ENCODE measurements at regions not wholly inside any gene's neighbourhood (a gene's known extent, or its start where the extent isn't known, plus 50 kb on each side); places are given as distances from the start of the nearest gene placed in this dataset.

DNA sequence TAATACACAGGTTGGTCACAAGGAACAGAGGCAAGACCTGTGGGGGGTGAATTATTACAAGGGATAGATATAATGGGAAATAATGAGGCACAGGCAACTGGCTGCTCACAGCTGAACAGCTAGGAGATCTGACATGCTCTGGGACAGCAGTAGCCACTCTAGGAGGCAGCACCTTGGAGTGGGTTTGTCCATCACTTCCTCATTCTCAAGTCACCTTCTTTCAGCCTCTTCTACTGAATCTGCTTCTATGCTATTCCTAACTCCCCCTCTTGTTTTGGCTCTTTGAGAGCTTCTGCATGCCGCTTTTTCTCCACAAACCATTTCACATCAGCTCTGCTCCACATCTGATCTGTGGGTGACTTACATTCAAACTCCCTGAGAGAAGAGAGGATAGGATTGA, 345.5 kb upstream of the MAP3K7 start:
- no peak overlapping the region for H3K27ac ChIP-seq (ENCODE audit: low read depth, low read length)
- H3K9me3 ChIP-seq (ENCODE audit: control insufficient read depth in 5 of 5, low read length in 5 of 5): no peaks in the 10 kb centered on the region
- H3K4me3 ChIP-seq (ENCODE audit: low read depth in 1 of 5, low read length in 5 of 5): no peak overlapping the region
- H3K4me1 ChIP-seq (ENCODE audit: control insufficient read depth in 5 of 5, insufficient read depth in 5 of 5, low read length in 5 of 5): peaks cover 0 to 27% (median 0%) of the 10 kb centered on the region in 5 donors
- H3K27me3 ChIP-seq (ENCODE audit: control insufficient read depth in 5 of 5, insufficient read depth in 4 of 5, low read length in 5 of 5): no peaks in the 10 kb centered on the region
- H3K9ac ChIP-seq (ENCODE audit: low read length in 5 of 5): no peak overlapping the region
- H3K36me3 ChIP-seq (ENCODE audit: control insufficient read depth in 5 of 5, insufficient read depth in 5 of 5, low read length in 5 of 5): no peaks in the 10 kb centered on the region

DNA sequence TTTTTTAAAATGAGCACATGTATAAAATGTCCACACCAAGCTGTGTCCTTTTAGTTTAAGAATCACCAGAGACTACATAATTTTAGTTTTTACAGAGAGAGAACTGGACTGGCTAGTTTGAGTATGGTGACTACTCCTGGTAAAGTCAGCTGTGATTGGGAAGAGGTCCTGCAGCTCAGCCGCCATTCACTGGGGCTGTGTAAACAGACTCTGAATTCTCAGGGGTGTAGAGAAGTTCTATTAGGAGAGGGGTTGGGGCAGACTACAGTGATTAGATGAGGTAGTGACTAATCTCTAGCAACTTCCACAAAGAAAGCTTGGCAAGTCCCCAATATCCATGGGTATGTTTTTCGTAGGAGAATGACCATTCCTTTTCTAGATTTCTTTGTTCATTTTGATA, 341.2 kb upstream of the MAP3K7 start:
- no peak overlapping the region for H3K4me3 ChIP-seq (ENCODE audit: low read depth in 1 of 5, low read length in 5 of 5)
- H3K27me3 ChIP-seq (ENCODE audit: control insufficient read depth in 5 of 5, insufficient read depth in 4 of 5, low read length in 5 of 5): no peaks in the 10 kb centered on the region
- no peaks in the 10 kb centered on the region for H3K9me3 ChIP-seq (ENCODE audit: control insufficient read depth in 5 of 5, low read length in 5 of 5)
- no peak overlapping the region for H3K27ac ChIP-seq (ENCODE audit: low read depth, low read length)
- H3K4me1 ChIP-seq (ENCODE audit: control insufficient read depth in 5 of 5, insufficient read depth in 5 of 5, low read length in 5 of 5): no peaks in the 10 kb centered on the region
- no peak overlapping the region for H3K9ac ChIP-seq (ENCODE audit: low read length in 5 of 5)
- no peaks in the 10 kb centered on the region for H3K36me3 ChIP-seq (ENCODE audit: control insufficient read depth in 5 of 5, insufficient read depth in 5 of 5, low read length in 5 of 5)

DNA sequence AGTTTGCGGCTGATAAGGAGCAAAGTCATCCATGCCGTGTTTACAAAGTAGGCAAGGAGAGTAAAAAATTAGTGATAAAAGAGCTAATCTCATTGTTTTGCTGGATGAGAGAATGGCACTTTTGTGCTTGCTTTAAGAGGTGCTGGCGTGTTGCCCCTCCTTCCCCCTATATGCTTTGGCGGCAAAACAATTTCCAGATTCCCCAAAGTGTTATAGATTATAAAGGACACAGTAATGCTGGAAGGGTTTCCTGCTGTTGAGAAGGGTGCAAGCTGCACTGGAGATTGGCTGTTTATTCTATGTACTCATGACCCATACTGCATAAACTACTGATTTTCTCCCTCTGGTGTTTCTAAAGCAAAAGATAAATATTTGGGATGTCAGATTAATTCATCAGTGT, 338.9 kb upstream of the MAP3K7 start:
- Histone ChIP-seq H3K27me3 (ENCODE audit: control insufficient read depth in 5 of 5, insufficient read depth in 4 of 5, low read length in 5 of 5) (no peaks in the 10 kb centered on the region), H3K4me1 (ENCODE audit: control insufficient read depth in 5 of 5, insufficient read depth in 5 of 5, low read length in 5 of 5) (no peaks in the 10 kb centered on the region), H3K9me3 (ENCODE audit: control insufficient read depth in 5 of 5, low read length in 5 of 5) (no peaks in the 10 kb centered on the region), H3K36me3 (ENCODE audit: control insufficient read depth in 5 of 5, insufficient read depth in 5 of 5, low read length in 5 of 5) (no peaks in the 10 kb centered on the region), H3K27ac (ENCODE audit: low read depth, low read length) (no peak overlapping the region), H3K9ac (ENCODE audit: low read length in 5 of 5) (no peak overlapping the region), H3K4me3 (ENCODE audit: low read depth in 1 of 5, low read length in 5 of 5) (no peak overlapping the region)

DNA sequence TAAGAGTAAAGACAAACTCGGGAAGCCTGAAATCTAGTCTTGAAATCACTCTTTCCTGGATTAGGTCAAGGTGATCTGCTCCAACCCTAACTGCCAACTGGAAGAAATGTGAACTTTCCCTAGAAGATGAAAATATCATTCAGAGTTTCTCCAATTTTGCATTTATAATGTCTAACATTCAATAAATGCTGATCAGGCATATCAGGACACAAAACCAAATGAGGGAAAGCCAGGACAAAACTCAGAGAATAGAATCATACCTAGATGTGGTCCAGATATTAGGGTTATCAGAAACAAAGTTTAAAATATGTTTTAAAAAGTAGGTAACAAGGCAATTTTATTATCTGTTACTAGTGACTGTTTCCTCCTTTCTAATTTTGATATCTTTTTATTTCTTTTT, 335.5 kb upstream of the MAP3K7 start:
- Histone ChIP-seq H3K9ac (ENCODE audit: low read length in 5 of 5) (no peak overlapping the region), H3K27me3 (ENCODE audit: control insufficient read depth in 5 of 5, insufficient read depth in 4 of 5, low read length in 5 of 5) (no peaks in the 10 kb centered on the region), H3K9me3 (ENCODE audit: control insufficient read depth in 5 of 5, low read length in 5 of 5) (no peaks in the 10 kb centered on the region), H3K36me3 (ENCODE audit: control insufficient read depth in 5 of 5, insufficient read depth in 5 of 5, low read length in 5 of 5) (no peaks in the 10 kb centered on the region), H3K4me1 (ENCODE audit: control insufficient read depth in 5 of 5, insufficient read depth in 5 of 5, low read length in 5 of 5) (no peaks in the 10 kb centered on the region), H3K4me3 (ENCODE audit: low read depth in 1 of 5, low read length in 5 of 5) (no peak overlapping the region), H3K27ac (ENCODE audit: low read depth, low read length) (no peak overlapping the region)

DNA sequence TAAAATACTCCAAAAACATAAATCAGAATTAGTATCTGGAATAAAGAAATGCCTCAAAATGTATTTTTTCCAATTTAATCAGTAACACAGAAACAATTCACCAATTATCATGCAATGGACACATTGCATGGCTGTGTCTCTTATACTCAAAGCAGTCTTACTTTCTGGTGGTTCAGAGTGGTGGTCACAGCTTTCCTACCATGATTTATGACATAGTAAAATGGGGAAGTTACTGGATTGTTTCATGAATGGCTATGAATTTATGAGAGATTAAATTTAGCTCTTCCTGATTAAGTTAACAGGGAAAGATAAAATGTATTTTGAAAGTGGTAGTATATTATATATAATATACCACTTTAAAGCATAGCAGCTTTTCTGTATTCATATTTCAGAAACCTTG, 331.5 kb upstream of the MAP3K7 start:
- no peak overlapping the region for H3K4me3 ChIP-seq (ENCODE audit: low read depth in 1 of 5, low read length in 5 of 5)
- H3K4me1 ChIP-seq (ENCODE audit: control insufficient read depth in 5 of 5, insufficient read depth in 5 of 5, low read length in 5 of 5): no peaks in the 10 kb centered on the region
- no peak overlapping the region for H3K27ac ChIP-seq (ENCODE audit: low read depth, low read length)
- H3K36me3 ChIP-seq (ENCODE audit: control insufficient read depth in 5 of 5, insufficient read depth in 5 of 5, low read length in 5 of 5): no peaks in the 10 kb centered on the region
- H3K9me3 ChIP-seq (ENCODE audit: control insufficient read depth in 5 of 5, low read length in 5 of 5): peaks cover 0 to 3% (median 0%) of the 10 kb centered on the region in 5 donors
- H3K27me3 ChIP-seq (ENCODE audit: control insufficient read depth in 5 of 5, insufficient read depth in 4 of 5, low read length in 5 of 5): no peaks in the 10 kb centered on the region
- H3K9ac ChIP-seq (ENCODE audit: low read length in 5 of 5): no peak overlapping the region

DNA sequence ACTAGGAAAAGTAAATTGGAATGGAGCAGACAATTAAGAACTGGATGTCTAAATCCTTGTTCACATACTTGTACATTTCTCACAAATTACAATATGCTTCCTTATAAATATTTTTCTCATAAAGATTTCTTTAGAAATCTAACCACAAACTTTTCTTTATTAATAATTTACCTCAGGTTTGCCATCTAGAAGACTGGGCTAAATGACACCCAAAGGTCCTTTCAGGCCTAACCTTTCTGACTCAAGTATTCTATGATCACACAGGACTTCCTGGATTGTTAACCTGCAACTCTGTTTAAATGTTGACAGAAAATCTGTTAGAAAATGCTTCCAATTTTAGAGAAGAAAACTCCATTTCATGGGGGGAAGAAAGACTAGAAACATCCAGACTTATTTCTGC, 330.5 kb upstream of the MAP3K7 start:
- no peaks in the 10 kb centered on the region for H3K27me3 ChIP-seq (ENCODE audit: control insufficient read depth in 5 of 5, insufficient read depth in 4 of 5, low read length in 5 of 5)
- no peak overlapping the region for H3K27ac ChIP-seq (ENCODE audit: low read depth, low read length)
- no peaks in the 10 kb centered on the region for H3K36me3 ChIP-seq (ENCODE audit: control insufficient read depth in 5 of 5, insufficient read depth in 5 of 5, low read length in 5 of 5)
- H3K9ac ChIP-seq (ENCODE audit: low read length in 5 of 5): no peak overlapping the region
- peaks cover 0 to 3% (median 0%) of the 10 kb centered on the region in 5 donors for H3K9me3 ChIP-seq (ENCODE audit: control insufficient read depth in 5 of 5, low read length in 5 of 5)
- H3K4me3 ChIP-seq (ENCODE audit: low read depth in 1 of 5, low read length in 5 of 5): no peak overlapping the region
- no peaks in the 10 kb centered on the region for H3K4me1 ChIP-seq (ENCODE audit: control insufficient read depth in 5 of 5, insufficient read depth in 5 of 5, low read length in 5 of 5)

DNA sequence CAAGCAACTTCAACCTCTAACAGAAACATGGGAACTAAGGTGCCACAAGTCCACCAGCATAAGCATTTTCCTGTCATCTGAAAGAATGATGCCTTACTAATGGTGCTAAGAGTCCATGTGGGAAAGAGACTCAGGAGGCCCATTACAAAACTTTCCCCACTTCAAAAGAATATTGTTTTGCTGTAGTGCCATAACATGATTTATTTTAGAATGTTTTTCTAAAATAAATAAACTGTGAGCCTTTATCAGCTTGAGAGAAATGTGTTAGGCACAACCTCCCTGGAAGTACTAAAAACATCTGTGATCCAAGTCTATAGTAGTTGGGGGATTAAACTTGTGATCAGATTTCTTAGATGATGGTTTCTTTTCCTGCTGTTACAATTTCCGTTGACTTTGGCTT, 330.1 kb upstream of the MAP3K7 start:
- H3K27ac ChIP-seq (ENCODE audit: low read depth, low read length): no peak overlapping the region
- H3K9me3 ChIP-seq (ENCODE audit: control insufficient read depth in 5 of 5, low read length in 5 of 5): peaks cover 0 to 3% (median 0%) of the 10 kb centered on the region in 5 donors
- H3K4me1 ChIP-seq (ENCODE audit: control insufficient read depth in 5 of 5, insufficient read depth in 5 of 5, low read length in 5 of 5): no peaks in the 10 kb centered on the region
- no peaks in the 10 kb centered on the region for H3K27me3 ChIP-seq (ENCODE audit: control insufficient read depth in 5 of 5, insufficient read depth in 4 of 5, low read length in 5 of 5)
- H3K4me3 ChIP-seq (ENCODE audit: low read depth in 1 of 5, low read length in 5 of 5): no peak overlapping the region
- no peak overlapping the region for H3K9ac ChIP-seq (ENCODE audit: low read length in 5 of 5)
- H3K36me3 ChIP-seq (ENCODE audit: control insufficient read depth in 5 of 5, insufficient read depth in 5 of 5, low read length in 5 of 5): no peaks in the 10 kb centered on the region

DNA sequence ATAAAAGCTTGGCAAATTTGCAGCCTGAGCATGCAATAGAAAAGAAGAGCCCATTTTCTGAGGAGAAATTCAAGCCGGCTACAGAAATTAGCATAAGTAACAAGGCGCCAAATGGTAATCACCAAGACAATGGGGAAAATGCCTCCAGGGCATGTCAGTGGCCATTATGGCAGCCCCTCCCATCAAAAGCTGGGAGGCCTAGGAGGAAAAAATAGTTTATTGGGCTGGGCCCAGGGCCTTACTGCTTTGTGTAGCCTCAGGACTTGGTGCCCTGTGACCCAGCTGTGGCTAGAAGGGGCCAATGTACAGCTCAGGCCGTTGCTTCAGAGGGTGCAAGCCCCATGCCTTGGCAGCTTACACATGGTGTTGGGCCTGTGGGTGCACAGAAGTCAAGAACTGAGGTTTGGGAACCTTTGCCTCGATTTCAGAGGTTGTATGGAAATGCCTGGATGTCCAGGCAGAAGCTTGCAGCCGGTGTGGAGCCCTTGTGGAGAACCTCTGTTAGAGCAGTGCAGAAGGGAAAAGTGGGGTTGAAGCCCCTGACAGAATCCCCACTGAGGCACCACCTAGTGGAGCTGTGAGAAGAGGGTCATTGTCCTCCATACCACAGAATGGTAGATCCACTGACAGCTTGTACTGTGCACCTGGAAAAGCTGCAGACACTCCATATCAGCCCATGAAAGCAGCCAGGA, 328.5 kb upstream of the MAP3K7 start:
- Histone ChIP-seq H3K4me1 (ENCODE audit: control insufficient read depth in 5 of 5, insufficient read depth in 5 of 5, low read length in 5 of 5) (no peaks in the 10 kb centered on the region), H3K36me3 (ENCODE audit: control insufficient read depth in 5 of 5, insufficient read depth in 5 of 5, low read length in 5 of 5) (no peaks in the 10 kb centered on the region), H3K27me3 (ENCODE audit: control insufficient read depth in 5 of 5, insufficient read depth in 4 of 5, low read length in 5 of 5) (no peaks in the 10 kb centered on the region), H3K9ac (ENCODE audit: low read length in 5 of 5) (no peak overlapping the region), H3K27ac (ENCODE audit: low read depth, low read length) (no peak overlapping the region), H3K9me3 (ENCODE audit: control insufficient read depth in 5 of 5, low read length in 5 of 5) (peaks cover 0 to 3% (median 0%) of the 10 kb centered on the region in 5 donors), H3K4me3 (ENCODE audit: low read depth in 1 of 5, low read length in 5 of 5) (no peak overlapping the region)

DNA sequence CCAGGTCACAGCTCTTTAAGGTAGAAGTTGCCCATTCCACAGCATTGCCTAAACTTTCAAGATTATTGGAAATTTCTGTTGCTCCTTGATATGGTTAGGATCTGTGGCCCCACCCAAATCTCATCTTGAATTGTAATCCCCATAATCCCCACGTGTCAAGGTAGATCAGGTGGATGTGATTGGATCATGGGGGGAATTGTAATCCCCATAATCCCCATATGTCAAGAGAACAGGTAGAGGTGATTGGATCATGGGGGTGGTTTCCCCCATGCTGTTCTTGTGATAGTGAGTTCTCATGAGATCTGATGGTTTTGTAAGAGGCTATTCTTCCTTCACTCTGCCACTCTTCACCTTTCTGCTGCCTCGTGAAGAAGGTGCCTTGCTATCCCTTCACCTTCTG, 327.4 kb upstream of the MAP3K7 start:
- no peaks in the 10 kb centered on the region for H3K27me3 ChIP-seq (ENCODE audit: control insufficient read depth in 5 of 5, insufficient read depth in 4 of 5, low read length in 5 of 5)
- no peak overlapping the region for H3K9ac ChIP-seq (ENCODE audit: low read length in 5 of 5)
- H3K9me3 ChIP-seq (ENCODE audit: control insufficient read depth in 5 of 5, low read length in 5 of 5): peaks cover 0 to 3% (median 0%) of the 10 kb centered on the region in 5 donors
- H3K36me3 ChIP-seq (ENCODE audit: control insufficient read depth in 5 of 5, insufficient read depth in 5 of 5, low read length in 5 of 5): no peaks in the 10 kb centered on the region
- no peak overlapping the region for H3K4me3 ChIP-seq (ENCODE audit: low read depth in 1 of 5, low read length in 5 of 5)
- no peak overlapping the region for H3K27ac ChIP-seq (ENCODE audit: low read depth, low read length)
- H3K4me1 ChIP-seq (ENCODE audit: control insufficient read depth in 5 of 5, insufficient read depth in 5 of 5, low read length in 5 of 5): no peaks in the 10 kb centered on the region

DNA sequence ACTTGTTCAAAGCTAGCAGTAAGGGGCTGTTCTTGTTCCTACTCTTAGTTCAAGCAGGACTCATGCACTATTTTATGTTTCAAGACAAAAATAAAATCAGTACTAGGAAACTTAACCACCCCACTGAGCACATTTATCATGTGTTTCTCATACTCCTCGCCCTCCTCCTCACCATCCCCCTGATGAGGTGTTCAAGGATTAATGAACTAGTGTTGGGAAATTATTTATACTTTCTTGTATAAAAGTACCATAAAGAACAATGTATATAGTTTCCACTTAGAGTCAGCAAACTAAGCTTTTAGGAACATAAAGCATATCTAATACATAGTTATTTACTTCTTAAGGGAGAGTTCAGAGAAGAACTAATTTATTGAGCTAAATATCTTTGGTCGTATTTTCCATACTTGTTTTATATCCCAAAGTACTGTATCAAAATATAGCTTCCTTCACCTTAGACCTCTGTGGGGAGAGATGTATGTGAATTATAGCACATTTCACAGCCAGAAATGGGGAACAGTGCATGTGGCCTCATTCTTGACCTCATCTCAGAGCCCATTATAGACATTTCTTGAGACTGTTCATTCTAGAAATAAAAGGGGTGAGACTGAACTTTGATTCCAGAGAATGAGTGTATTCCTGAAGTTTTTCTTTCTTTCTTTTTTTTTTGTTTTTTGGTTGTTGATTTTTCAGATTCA, 326.5 kb upstream of the MAP3K7 start:
- H3K9ac ChIP-seq (ENCODE audit: low read length in 5 of 5): no peak overlapping the region
- no peaks in the 10 kb centered on the region for H3K36me3 ChIP-seq (ENCODE audit: control insufficient read depth in 5 of 5, insufficient read depth in 5 of 5, low read length in 5 of 5)
- H3K27ac ChIP-seq (ENCODE audit: low read depth, low read length): no peak overlapping the region
- no peak overlapping the region for H3K4me3 ChIP-seq (ENCODE audit: low read depth in 1 of 5, low read length in 5 of 5)
- H3K9me3 ChIP-seq (ENCODE audit: control insufficient read depth in 5 of 5, low read length in 5 of 5): peaks cover 0 to 3% (median 0%) of the 10 kb centered on the region in 5 donors
- no peaks in the 10 kb centered on the region for H3K27me3 ChIP-seq (ENCODE audit: control insufficient read depth in 5 of 5, insufficient read depth in 4 of 5, low read length in 5 of 5)
- no peaks in the 10 kb centered on the region for H3K4me1 ChIP-seq (ENCODE audit: control insufficient read depth in 5 of 5, insufficient read depth in 5 of 5, low read length in 5 of 5)

Measured in subcutaneous abdominal adipose tissue (tissue), 5 donors.